ENCODE measurements at regions not wholly inside any gene's neighbourhood (a gene's known extent, or its start where the extent isn't known, plus 50 kb on each side); places are given as distances from the start of the nearest gene placed in this dataset.

DNA sequence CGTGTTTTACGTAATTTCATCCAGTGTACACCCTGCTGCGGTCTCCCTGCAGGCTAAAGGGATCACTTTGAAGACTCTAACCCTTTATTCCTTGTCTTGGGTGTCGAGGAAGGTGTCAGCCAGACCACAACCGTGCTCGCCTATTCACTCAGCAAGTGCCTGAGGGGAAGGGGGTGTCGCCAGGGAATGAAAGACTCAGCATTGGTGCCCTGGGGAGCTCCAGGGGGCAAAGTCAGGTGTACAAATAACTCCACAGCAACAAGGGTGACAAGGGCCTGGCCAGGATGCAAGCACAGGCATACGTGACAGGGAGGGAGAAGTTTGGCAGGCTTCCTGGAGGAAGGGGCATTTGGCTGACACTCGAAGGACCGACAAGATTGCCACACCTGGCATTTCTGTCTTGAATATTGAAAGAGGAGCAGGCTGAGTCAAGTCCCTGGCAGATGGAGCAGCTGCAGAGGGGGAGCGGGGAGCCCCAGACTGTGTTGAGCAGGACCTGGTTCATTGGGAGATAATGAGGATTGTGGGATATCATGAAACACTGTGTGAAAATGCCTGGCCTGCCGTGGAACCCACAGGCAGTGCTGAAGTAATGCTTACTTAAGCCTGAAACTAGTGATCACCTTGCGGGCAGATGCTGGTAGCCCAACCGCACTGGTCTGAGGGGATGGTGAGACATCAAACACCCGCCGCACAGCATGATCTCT is 93.9 kb downstream of the RHOB start:
- TF ChIP-seq ELF4 (IDR thresholded peaks at IDR 0.05) (no peak), SUZ12 (IDR thresholded peaks at IDR 0.05) (no peak), BHLHE40 (IDR thresholded peaks at IDR 0.05; ENCODE audit: borderline replicate concordance) (no peak), FOXA1 (IDR thresholded peaks at IDR 0.05) (no peak), SP1 (IDR thresholded peaks at IDR 0.05) (no peak), FOXM1 (IDR thresholded peaks at IDR 0.05; ENCODE audit: borderline replicate concordance) (no peak), L3MBTL2 (conservative IDR thresholded peaks at IDR 0.05) (no peak), ARNT (IDR thresholded peaks at IDR 0.05) (no peak)
